ENCODE measurements at regions not wholly inside any gene's neighbourhood (a gene's known extent, or its start where the extent isn't known, plus 50 kb on each side); places are given as distances from the start of the nearest gene placed in this dataset.

DNA sequence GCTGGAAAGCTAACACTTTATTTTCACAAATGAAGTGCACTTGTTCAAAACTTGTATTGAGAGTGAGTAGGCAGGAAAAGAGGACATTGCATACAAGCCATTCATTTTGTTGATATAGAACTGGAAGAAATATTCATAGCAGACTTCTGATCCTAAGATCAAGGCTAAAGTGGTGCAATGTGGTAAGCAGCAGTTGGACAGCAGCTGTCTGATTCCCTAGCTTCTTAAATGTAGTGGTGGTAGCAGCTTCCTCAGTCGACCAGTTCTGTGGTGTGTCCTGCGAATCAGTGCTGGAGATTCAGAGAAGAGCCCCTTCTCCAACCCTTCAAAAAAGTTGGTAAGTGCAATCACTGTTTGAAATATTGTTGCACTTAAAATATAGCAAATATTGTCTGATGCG lies 281.7 kb upstream of the GJE1 start:
- H3K9me3 Mint-ChIP-seq, result peaks cover 2% of the 10 kb centered on the region
- no peak overlapping the region for H3K27ac Mint-ChIP-seq (ENCODE audit: unreplicated experiment)
- TF ChIP-seq, protein P1, sequence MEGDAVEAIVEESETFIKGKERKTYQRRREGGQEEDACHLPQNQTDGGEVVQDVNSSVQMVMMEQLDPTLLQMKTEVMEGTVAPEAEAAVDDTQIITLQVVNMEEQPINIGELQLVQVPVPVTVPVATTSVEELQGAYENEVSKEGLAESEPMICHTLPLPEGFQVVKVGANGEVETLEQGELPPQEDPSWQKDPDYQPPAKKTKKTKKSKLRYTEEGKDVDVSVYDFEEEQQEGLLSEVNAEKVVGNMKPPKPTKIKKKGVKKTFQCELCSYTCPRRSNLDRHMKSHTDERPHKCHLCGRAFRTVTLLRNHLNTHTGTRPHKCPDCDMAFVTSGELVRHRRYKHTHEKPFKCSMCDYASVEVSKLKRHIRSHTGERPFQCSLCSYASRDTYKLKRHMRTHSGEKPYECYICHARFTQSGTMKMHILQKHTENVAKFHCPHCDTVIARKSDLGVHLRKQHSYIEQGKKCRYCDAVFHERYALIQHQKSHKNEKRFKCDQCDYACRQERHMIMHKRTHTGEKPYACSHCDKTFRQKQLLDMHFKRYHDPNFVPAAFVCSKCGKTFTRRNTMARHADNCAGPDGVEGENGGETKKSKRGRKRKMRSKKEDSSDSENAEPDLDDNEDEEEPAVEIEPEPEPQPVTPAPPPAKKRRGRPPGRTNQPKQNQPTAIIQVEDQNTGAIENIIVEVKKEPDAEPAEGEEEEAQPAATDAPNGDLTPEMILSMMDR (conservative IDR thresholded peaks at IDR 0.05), result no peak
- DNase-seq (ENCODE audit: low read depth, low spot score), result no peak
- H3K27me3 Mint-ChIP-seq (ENCODE audit: low read depth), result no peaks in the 10 kb centered on the region
- no peaks in the 10 kb centered on the region for H3K4me1 Mint-ChIP-seq
- H3K4me3 Mint-ChIP-seq, result no peak overlapping the region
- no peaks in the 10 kb centered on the region for H3K36me3 Mint-ChIP-seq (ENCODE audit: low read depth)

DNA sequence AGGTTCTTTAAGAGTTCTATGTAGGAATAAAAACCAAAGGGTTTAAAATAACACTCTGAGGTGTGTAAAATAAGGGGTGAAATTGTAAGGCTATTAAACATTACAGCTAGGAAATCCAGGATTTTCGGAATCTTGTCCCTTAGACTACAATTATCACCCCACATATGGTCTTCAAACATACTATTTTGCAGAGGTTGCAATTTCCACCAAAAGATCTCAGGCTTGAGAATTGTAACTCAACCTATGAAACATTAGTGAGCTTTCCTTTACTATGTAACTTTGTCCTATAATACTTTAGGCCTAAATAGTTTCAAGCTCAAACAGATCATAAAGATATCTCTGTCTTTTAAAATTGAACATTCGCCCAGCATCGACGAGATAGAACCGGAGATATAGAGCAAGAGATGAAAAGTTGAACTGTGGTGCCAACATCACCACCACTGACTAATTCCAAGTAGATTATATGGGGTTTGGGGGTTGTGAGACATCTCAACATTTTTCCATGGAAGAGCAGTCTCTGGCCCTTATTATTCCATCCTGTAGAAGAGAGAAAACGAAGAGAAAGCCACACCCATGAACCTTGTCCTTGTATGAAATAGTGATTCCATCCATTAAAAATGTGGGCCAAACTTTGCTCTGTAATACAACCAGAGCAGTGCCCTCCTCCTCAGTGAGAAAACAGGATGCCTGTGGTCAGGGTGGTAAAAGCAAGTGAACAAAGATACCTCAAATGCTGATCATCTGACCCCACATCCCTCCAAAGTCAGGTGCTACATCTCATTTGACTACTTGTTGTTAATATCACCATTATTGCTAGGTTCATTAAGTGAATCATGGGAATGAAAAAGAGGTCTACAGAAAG lies 284.5 kb upstream of the GJE1 start:
- no peaks in the 10 kb centered on the region for H3K27me3 Mint-ChIP-seq (ENCODE audit: low read depth)
- DNase-seq (ENCODE audit: low read depth, low spot score), result no peak
- H3K27ac Mint-ChIP-seq (ENCODE audit: unreplicated experiment), result no peak overlapping the region
- TF ChIP-seq, protein P1 (conservative IDR thresholded peaks at IDR 0.05), result no peak
- no peaks in the 10 kb centered on the region for H3K4me1 Mint-ChIP-seq
- no peaks in the 10 kb centered on the region for H3K36me3 Mint-ChIP-seq (ENCODE audit: low read depth)
- H3K4me3 Mint-ChIP-seq, result no peak overlapping the region
- peaks cover 2% of the 10 kb centered on the region for H3K9me3 Mint-ChIP-seq

DNA sequence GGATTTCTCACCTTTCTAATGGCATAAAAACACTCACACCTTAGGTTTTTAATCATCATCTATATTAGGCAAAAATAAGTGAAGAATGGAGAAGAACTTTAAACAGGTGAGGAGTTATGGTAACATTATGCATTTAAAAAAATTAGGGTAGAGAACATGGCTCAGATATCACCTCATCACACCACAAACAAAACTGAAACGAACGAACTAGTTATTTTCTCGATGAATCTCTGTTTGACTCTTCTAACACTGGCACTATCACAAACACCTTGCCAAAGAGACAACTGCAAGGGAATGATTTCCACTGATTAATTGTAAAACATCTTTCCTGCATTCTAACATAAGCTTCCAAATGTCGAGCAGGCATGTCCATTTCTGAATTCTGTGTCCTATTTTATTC lies 286.1 kb upstream of the GJE1 start:
- Mint-ChIP-seq H3K9me3 (no peaks in the 10 kb centered on the region), H3K27ac (ENCODE audit: unreplicated experiment) (no peak overlapping the region), H3K27me3 (ENCODE audit: low read depth) (no peaks in the 10 kb centered on the region), H3K4me3 (no peak overlapping the region), H3K4me1 (no peaks in the 10 kb centered on the region), H3K36me3 (ENCODE audit: low read depth) (no peaks in the 10 kb centered on the region)
- TF ChIP-seq, protein P1 (conservative IDR thresholded peaks at IDR 0.05), result no peak
- no peak for DNase-seq (ENCODE audit: low read depth, low spot score)

DNA sequence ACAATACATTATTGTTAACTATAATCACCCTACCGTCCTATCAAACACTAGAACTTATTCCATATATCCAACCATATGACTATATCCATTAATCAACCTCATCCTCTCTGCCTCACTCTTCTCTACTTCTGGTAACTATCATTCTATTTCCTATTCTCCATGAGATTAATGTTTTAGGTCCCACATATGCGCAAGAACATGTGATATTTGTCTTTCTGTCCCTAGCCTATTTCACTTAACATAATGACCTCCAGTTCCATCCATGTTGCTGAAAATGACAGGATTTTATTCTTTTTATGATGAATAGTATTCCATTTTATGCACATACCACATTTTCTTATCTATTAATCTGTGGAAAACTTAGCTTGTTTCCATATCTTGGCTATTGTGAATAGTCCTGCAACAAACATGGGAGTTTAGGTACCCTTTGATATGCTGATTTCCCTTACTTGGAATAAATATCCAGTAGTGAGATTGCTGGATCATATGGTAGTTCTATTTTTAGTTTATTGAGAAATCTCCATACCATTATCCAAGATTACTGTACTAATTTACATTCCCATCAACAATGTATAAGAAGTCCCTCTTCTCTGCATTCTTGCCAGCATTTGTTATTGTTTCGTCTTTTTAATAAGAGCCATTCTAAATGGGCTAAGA lies 289.4 kb upstream of the GJE1 start:
- Mint-ChIP-seq H3K36me3 (ENCODE audit: low read depth) (no peaks in the 10 kb centered on the region), H3K4me1 (no peaks in the 10 kb centered on the region)

DNA sequence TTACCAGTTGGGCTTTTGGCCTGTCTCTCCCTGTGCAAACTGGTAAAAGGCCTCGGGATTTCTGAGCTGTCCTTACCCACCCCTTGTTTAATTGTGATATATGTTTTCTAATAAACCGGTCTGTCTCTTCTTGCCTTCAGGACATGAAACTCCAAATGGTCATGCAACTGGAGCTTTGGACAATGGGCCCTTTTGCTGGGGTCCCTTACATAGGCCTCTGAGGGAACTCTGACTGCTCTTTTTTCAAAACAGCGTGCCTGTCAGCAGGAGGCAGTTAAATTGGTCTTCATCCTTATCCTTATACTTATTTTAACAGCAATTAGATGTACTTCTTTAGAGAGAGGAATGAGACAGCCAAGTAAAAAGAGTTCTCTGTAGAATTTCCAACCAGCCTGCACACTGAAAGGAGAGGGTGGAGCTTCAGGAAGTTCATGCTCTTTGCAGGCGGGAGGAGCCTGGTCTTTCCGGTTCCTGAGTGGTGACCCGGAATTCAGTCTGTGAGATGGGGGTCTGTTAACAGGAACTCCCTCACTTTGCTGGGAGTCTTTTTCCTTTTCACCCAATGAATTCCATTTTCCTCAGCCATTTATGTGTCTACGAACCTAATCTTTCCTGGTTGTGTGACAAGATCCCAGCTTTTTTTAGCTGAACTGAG lies 299.6 kb upstream of the GJE1 start:
- Mint-ChIP-seq H3K27ac (ENCODE audit: unreplicated experiment) (no peak overlapping the region), H3K36me3 (ENCODE audit: low read depth) (peaks cover 9% of the 10 kb centered on the region), H3K9me3 (peaks cover 18% of the 10 kb centered on the region), H3K4me1 (peaks cover 43% of the 10 kb centered on the region), H3K4me3 (no peak overlapping the region), H3K27me3 (ENCODE audit: low read depth) (peaks cover 3% of the 10 kb centered on the region)
- TF ChIP-seq, protein P1 (conservative IDR thresholded peaks at IDR 0.05), result no peak
- no peak for DNase-seq (ENCODE audit: low read depth, low spot score)

More for the DNA sequence above, 289.4 kb upstream of the GJE1 start:
- no peak overlapping the region for H3K27ac Mint-ChIP-seq (ENCODE audit: unreplicated experiment)
- H3K4me3 Mint-ChIP-seq, result no peak overlapping the region
- TF ChIP-seq, protein P1 (conservative IDR thresholded peaks at IDR 0.05), result no peak
- no peaks in the 10 kb centered on the region for H3K9me3 Mint-ChIP-seq
- DNase-seq (ENCODE audit: low read depth, low spot score), result no peak
- no peaks in the 10 kb centered on the region for H3K27me3 Mint-ChIP-seq (ENCODE audit: low read depth)

All from neural crest cell (in vitro differentiated cells).